NCI-H1436 treated with DMSO at 0.1 percent for 48 hours (cell line): ENCODE measurements at regions not wholly inside any gene's neighbourhood (a gene's known extent, or its start where the extent isn't known, plus 50 kb on each side); places are given as distances from the start of the nearest gene placed in this dataset.

ENCODE experiments used
- DNase-seq: peaks from one replicate; lab custom pipeline; 2025; lab: John Stamatoyannopoulos, UW

- no peak for DNase-seq
These were observed 734.8 kb upstream of the REG3G start for GRCh38 chr2:78290581-78291214.

- no peak for DNase-seq
These were observed 731.7 kb upstream of the REG3G start for GRCh38 chr2:78293768-78294167.

- no peak for DNase-seq
These were observed 724.2 kb upstream of the REG3G start for GRCh38 chr2:78301166-78301789.

- no peak for DNase-seq
These were observed 720.8 kb upstream of the REG3G start for GRCh38 chr2:78304678-78305077.

- DNase-seq, result no peak
These were observed 716.0 kb upstream of the REG3G start for GRCh38 chr2:78309460-78309859.

GRCh38 chr2:78315368-78315767 is 710.1 kb upstream of the REG3G start:
- DNase-seq, result no peak

- DNase-seq, result no peak
These were observed 707.2 kb upstream of the REG3G start for GRCh38 chr2:78318275-78318674.

- no peak for DNase-seq
These were observed 695.3 kb upstream of the REG3G start for GRCh38 chr2:78330193-78330592.

GRCh38 chr2:78351208-78351607 is 674.3 kb upstream of the REG3G start:
- DNase-seq, result no peak

- no peak for DNase-seq
These were observed 672.3 kb upstream of the REG3G start for GRCh38 chr2:78353168-78353567.

GRCh38 chr2:78355967-78356366 is 669.5 kb upstream of the REG3G start:
- DNase-seq, result no peak

- DNase-seq, result no peak
These were observed 641.9 kb upstream of the REG3G start for GRCh38 chr2:78383576-78383975.

- no peak for DNase-seq
These were observed 628.3 kb upstream of the REG3G start for GRCh38 chr2:78397198-78397597.

GRCh38 chr2:78407960-78408794 is 617.3 kb upstream of the REG3G start:
- no peak for DNase-seq

- no peak for DNase-seq
These were observed 616.7 kb upstream of the REG3G start for GRCh38 chr2:78408795-78409118.

- DNase-seq, result no peak
These were observed 614.2 kb upstream of the REG3G start for GRCh38 chr2:78411303-78411702.

- no peak for DNase-seq
These were observed 608.7 kb upstream of the REG3G start for GRCh38 chr2:78416625-78417300.

- no peak for DNase-seq
These were observed 608.1 kb upstream of the REG3G start for GRCh38 chr2:78417355-78417754.

GRCh38 chr2:78418021-78418420 is 607.5 kb upstream of the REG3G start:
- no peak for DNase-seq

GRCh38 chr2:78420132-78420531 is 605.4 kb upstream of the REG3G start:
- no peak for DNase-seq

GRCh38 chr2:78423631-78424030 is 601.9 kb upstream of the REG3G start:
- DNase-seq, result no peak

GRCh38 chr2:78427170-78427569 is 598.3 kb upstream of the REG3G start:
- DNase-seq, result no peak

- DNase-seq, result no peak
These were observed 594.3 kb upstream of the REG3G start for GRCh38 chr2:78431241-78431640.
